NCI-H128 (cell line): ENCODE measurements at regions not wholly inside any gene's neighbourhood (a gene's known extent, or its start where the extent isn't known, plus 50 kb on each side); places are given as distances from the start of the nearest gene placed in this dataset.

Source experiments
- DNase-seq: peaks from one replicate; lab custom pipeline; 2025; ENCODE audit not compliant: unreplicated experiment; lab: John Stamatoyannopoulos, UW

GRCh38 chr4:83819582-83819981, 283.7 kb downstream of the GPAT3 start:
- DNase-seq = no peak

- DNase-seq = no peak
Measured at GRCh38 chr4:83810428-83810827, 274.5 kb downstream of the GPAT3 start.

DNA sequence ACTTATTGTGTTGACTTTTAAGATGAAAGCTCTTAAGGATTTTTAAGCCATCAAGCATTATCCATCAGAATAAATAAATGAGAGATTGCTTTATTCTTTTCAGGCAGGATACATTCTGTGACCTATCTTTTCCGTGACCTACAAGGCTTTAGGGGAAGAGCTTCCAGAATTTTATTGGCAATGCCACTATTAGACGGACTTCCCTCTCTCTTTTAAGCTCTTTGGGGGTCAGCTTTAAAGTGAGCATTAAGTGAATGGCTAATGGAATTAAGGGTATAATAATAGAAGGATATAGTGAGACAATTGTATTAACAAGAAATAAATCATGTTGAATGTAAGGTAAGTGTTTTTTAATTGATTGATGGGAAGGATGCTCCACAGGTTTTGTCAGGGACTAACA, 273.7 kb downstream of the GPAT3 start:
- DNase-seq = no peak

DNA sequence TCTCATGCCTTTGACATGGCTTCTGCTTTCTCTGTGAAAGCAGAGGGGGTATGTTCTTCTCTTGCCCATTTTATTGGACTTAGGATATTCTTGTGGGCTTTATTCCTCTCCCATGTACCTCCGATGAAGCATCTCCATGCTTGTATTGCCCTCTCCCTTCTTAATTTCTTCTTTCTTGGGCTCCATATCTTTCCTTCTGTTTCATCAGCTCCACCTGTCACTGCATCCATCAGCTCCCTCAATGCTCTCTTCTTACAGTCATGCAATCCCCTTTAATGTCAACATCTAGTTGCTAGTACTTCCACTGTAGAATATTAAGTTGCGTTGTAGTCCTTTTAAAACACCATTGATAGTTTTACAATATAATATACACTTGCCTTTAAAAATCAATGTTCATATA, 257.6 kb downstream of the GPAT3 start:
- no peak for DNase-seq

- no peak for DNase-seq
Measured at GRCh38 chr4:83785891-83786290, 250.0 kb downstream of the GPAT3 start.

- DNase-seq = no peak
Measured at GRCh38 chr4:83783215-83783614, 247.3 kb downstream of the GPAT3 start.

- no peak for DNase-seq
Measured at GRCh38 chr4:83782591-83782990, 246.7 kb downstream of the GPAT3 start.

DNA sequence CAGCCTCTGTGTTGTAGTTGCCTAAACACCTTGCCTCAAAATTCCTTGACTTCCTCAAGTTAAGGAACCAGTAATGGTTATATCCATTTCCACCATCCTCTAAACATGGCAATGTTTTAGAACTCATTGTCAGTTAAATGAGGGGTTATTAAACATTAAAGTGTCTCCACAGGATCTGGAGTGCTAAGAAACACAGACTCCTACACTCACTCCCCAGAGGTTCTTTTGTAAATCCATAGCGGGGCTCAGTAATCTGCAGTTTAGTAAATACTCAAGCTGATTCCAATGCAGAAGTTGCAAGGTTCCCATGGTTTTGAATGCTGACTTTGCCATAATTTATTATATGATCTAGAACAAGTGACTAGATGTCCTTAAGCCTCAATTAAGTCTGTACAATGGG, 245.5 kb downstream of the GPAT3 start:
- no peak for DNase-seq

DNA sequence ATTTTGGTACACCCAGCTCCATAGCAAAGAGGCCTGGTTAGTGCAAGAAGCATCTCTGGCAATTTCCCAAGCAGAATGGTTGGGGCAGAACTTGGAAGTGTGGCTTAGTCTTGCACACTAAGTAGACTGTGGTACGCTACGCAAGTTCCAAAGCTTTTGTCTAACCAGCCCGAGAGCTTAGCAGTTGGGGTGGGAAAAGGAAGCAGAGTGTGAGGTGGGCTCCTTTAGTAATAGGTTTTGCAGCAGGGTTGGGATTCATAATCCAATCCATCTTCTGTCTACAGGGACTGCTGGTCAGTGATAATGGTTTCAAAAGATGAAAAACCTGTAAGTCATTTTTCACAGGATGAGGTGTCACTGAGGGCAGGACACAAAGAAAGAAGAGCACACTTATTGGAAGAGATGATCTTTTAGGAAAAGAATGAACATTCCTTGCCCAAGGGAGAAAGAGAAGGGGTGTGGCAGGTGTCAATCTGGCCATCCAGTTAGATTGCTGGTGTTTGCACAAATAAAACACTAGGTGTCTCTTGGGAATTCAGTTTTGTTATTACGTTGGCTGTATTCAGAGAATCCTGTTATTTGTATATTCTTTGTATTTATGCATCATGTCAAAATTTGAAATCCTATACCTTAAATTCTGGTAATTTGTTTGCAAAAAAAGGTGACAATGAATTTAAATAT, 244.3 kb downstream of the GPAT3 start:
- no peak for DNase-seq

- DNase-seq = no peak
Measured at GRCh38 chr4:83779103-83780052, 243.5 kb downstream of the GPAT3 start.

DNA sequence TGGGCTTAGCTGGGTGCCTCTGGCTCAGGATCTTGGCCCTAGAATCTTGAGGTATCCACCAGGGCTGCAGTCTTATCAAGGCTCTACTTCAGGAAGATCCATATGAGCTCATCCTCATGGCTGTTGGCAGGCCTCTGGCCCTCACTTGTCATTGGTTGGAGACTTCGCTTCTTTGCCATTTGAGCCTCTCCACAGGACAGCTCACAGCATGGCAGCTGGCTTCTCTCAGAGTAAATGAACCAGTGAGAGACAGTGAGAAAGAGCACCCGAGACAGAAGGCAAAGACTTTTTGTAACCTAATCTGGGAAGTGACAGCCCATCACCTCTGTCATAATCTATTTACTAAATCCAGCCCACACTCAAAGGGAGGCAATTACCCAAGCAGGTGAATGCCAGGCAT, 236.8 kb downstream of the GPAT3 start:
- DNase-seq = peak; percentile 1

GRCh38 chr4:83771113-83771705, 235.3 kb downstream of the GPAT3 start:
- DNase-seq = no peak

DNA sequence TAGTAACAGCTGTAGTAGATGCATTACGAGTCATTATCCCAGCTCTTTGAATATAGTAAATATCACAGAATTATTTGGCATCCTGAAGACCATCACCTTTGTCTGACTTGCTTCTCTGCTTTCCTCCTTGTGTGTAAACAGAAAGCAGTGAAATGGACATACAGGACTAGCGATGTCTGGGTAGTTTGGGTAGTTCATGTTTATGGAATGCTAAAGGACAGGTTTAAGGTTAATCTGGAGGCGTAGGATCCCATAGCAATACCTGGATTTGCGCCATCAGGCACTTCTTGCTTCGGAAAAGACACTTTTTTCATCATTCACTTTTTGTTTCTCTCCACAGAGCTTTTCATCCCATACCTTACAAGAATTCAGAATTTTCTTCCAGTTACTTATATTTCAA, 232.2 kb downstream of the GPAT3 start:
- DNase-seq = no peak

- DNase-seq = no peak
Measured at GRCh38 chr4:83767067-83767466, 231.2 kb downstream of the GPAT3 start.

GRCh38 chr4:83759611-83760010, 223.7 kb downstream of the GPAT3 start:
- DNase-seq = no peak

- no peak for DNase-seq
Measured at GRCh38 chr4:83758285-83758684, 222.4 kb downstream of the GPAT3 start.

GRCh38 chr4:83757121-83757621, 221.3 kb downstream of the GPAT3 start:
- no peak for DNase-seq

- no peak for DNase-seq
Measured at GRCh38 chr4:83753260-83753659, 217.4 kb downstream of the GPAT3 start.

DNA sequence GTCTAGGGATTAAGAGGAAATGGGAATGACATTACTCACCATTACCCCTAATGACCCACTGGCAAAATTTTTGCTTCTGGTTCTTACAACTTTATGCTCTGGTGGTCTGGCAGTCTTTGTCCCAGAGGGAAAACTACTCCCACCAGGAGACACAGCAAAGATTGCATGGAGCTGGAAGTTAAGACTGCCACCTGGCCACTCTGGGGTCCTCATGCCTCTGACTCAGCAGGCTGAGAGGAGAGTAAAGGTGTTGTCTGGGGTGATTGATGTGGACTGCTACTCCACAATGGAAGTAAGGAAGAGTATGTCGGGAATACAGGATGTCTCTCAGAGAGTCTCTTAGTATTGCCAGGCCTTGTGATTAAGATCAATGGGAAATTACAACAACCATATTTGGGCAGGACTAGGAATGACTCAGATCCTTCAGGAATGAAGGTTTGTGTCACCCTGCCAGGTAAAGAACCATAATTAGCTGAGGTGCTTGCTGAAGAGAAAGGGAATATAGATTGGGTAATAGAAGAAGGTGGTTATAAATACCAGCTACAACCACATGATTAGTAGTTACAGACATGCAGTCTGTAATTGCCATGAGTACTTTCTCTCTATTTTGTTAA, 215.5 kb downstream of the GPAT3 start:
- DNase-seq = no peak

GRCh38 chr4:83748711-83749110, 212.8 kb downstream of the GPAT3 start:
- no peak for DNase-seq

DNA sequence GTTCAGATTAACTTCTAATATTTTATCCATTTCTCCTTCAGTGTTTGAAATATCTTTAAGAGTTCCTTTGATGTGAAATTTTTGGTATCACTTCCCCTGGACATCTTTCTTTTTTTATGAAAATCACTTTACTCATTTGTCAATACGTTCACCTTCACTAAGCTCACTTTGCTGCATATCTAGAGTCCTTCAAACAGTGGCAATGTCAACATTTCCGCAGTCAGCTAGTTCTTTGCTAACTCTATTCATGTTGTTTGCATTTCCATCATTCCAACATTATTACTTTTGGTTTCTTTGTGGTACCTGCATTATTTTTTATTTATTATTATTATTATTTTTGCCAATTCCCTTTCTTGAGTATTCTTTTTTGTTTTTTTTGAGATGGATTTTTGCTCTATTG, 203.0 kb downstream of the GPAT3 start:
- DNase-seq = no peak
